Neural progenitor cell (in vitro differentiated cells): ENCODE measurements at regions not wholly inside any gene's neighbourhood (a gene's known extent, or its start where the extent isn't known, plus 50 kb on each side); places are given as distances from the start of the nearest gene placed in this dataset.
"Not testable (repeated sequence)": the region's sequence is repeated elsewhere in the genome, so short reads cannot be mapped to it uniquely, and the experiment has no call there.

Experiments used
- DNase-seq: peaks from one replicate; pipeline ENCODE4 v3.0.0-alpha.2; 2016; ENCODE audit warnings: low spot score
- H2AFZ ChIP-seq: fragments of 200-600 bp; sonication (generic); replicated peaks from 2 replicates; pipeline ENCODE4 v1.6.1; 2016; ENCODE audit warnings: antibody characterized with exemption
- H3F3A ChIP-seq: fragments of 200-600 bp; sonication (generic); 2 replicates; pipeline ENCODE4 v1.6.1; 2016; ENCODE audit warnings: antibody characterized with exemption, low read depth
- H3K27ac ChIP-seq: fragments of 200-600 bp; sonication (generic); 2 replicates; pipeline ENCODE4 v1.5.1; 2016; ENCODE audit warnings: mild to moderate bottlenecking
- H3K27me3 ChIP-seq: fragments of 200-600 bp; sonication (generic); 2 replicates; pipeline ENCODE4 v1.6.1; 2016; ENCODE audit warnings: mild to moderate bottlenecking, moderate library complexity
- H3K36me3 ChIP-seq: fragments of 200-600 bp; sonication (generic); 2 replicates; pipeline ENCODE4 v1.5.1; 2016
- H3K4me1 ChIP-seq: fragments of 200-600 bp; sonication (generic); 2 replicates; pipeline ENCODE4 v1.6.1; 2016; ENCODE audit warnings: mixed run types
- H3K4me2 ChIP-seq: fragments of 200-600 bp; sonication (generic); 2 replicates; pipeline ENCODE4 v1.6.1; 2016
- H3K4me3 ChIP-seq: fragments of 200-600 bp; sonication (generic); 2 replicates; pipeline ENCODE4 v1.5.1; 2016
- H3K79me2 ChIP-seq: fragments of 200-600 bp; sonication (generic); 2 replicates; pipeline ENCODE4 v1.6.1; 2016; ENCODE audit warnings: low read depth
- H3K9ac ChIP-seq: fragments of 200-600 bp; sonication (generic); 2 replicates; pipeline ENCODE4 v1.6.1; 2016
- H3K9me3 ChIP-seq: fragments of 200-600 bp; sonication (generic); 2 replicates; pipeline ENCODE4 v1.5.1; 2016; ENCODE audit warnings: low read depth
- H4K20me1 ChIP-seq: fragments of 200-600 bp; sonication (generic); 2 replicates; pipeline ENCODE4 v1.6.1; 2016; ENCODE audit warnings: low read depth
- H3K27ac Mint-ChIP-seq: 3 replicates; pipeline ENCODE4 v1.8.0; 2021; ENCODE audit warnings: mixed read lengths
- H3K27me3 Mint-ChIP-seq: 2 replicates; pipeline ENCODE4 v1.8.0; 2022; ENCODE audit warnings: low read depth, mild to moderate bottlenecking, inconsistent platforms, moderate library complexity, mixed read lengths; ENCODE audit not compliant: insufficient read depth
- H3K36me3 Mint-ChIP-seq: 3 replicates; pipeline ENCODE4 v1.8.0; 2021; ENCODE audit warnings: mixed read lengths
- H3K4me1 Mint-ChIP-seq: 3 replicates; pipeline ENCODE4 v1.8.0; 2021; ENCODE audit warnings: mixed read lengths
- H3K4me3 Mint-ChIP-seq: 3 replicates; pipeline ENCODE4 v1.8.0; 2021; ENCODE audit warnings: mild to moderate bottlenecking, moderate library complexity, mixed read lengths
- H3K9me3 Mint-ChIP-seq: 3 replicates; pipeline ENCODE4 v1.8.0; 2020; ENCODE audit warnings: mixed read lengths
- CTCF ChIP-seq: fragments of 200-600 bp; sonication (generic); IDR thresholded peaks from 2 replicates; pipeline ENCODE4 v1.5.1; 2017; ENCODE audit warnings: antibody characterized with exemption, mild to moderate bottlenecking
- EZH2 ChIP-seq: fragments of 200-600 bp; sonication (generic); IDR thresholded peaks from 2 replicates; pipeline ENCODE4 v1.6.1; 2017; ENCODE audit warnings: antibody characterized with exemption, mild to moderate bottlenecking, moderate library complexity
- EZH2phosphoT487 ChIP-seq: fragments of 200-600 bp; sonication (generic); IDR thresholded peaks from 2 replicates; pipeline ENCODE4 v1.6.1; 2017; ENCODE audit warnings: antibody characterized with exemption

GRCh38 chr22:25497181-25497641, 67.3 kb upstream of the GRK3 start:
- no peak overlapping the region for H3K27ac Mint-ChIP-seq
- no peak for TF ChIP-seq EZH2phosphoT487
- no peak for TF ChIP-seq CTCF
- TF ChIP-seq EZH2, result no peak
- Histone ChIP-seq H2AFZ (no peak overlapping the region), H3K36me3 (no peaks in the 10 kb centered on the region), H3K27ac (no peak overlapping the region), H3K27me3 (no peaks in the 10 kb centered on the region), H3K79me2 (no peaks in the 10 kb centered on the region), H3K4me1 (no peaks in the 10 kb centered on the region), H3F3A (no peaks in the 10 kb centered on the region), H4K20me1 (no peaks in the 10 kb centered on the region), H3K4me3 (no peak overlapping the region), H3K9me3 (no peaks in the 10 kb centered on the region), H3K4me2 (no peak overlapping the region), H3K9ac (no peak overlapping the region)
- no peaks in the 10 kb centered on the region for H3K27me3 Mint-ChIP-seq
- peaks cover 7% of the 10 kb centered on the region for H3K4me1 Mint-ChIP-seq
- peaks cover 13% of the 10 kb centered on the region for H3K36me3 Mint-ChIP-seq
- DNase-seq, result no peak
- no peak overlapping the region for H3K4me3 Mint-ChIP-seq
- H3K9me3 Mint-ChIP-seq, result no peaks in the 10 kb centered on the region

- Histone ChIP-seq H3K4me3 (no peak overlapping the region), H3K4me2 (no peak overlapping the region), H3K79me2 (no peaks in the 10 kb centered on the region), H2AFZ (no peak overlapping the region), H4K20me1 (no peaks in the 10 kb centered on the region), H3K36me3 (no peaks in the 10 kb centered on the region), H3K4me1 (no peaks in the 10 kb centered on the region), H3K27ac (no peak overlapping the region), H3K9ac (no peak overlapping the region), H3K9me3 (no peaks in the 10 kb centered on the region), H3K27me3 (no peaks in the 10 kb centered on the region), H3F3A (no peaks in the 10 kb centered on the region)
- H3K36me3 Mint-ChIP-seq, result peaks cover 13% of the 10 kb centered on the region
- TF ChIP-seq EZH2 (no peak), CTCF (no peak), EZH2phosphoT487 (no peak)
- H3K4me1 Mint-ChIP-seq, result peaks cover 6% of the 10 kb centered on the region
- no peaks in the 10 kb centered on the region for H3K27me3 Mint-ChIP-seq
- H3K4me3 Mint-ChIP-seq, result no peak overlapping the region
- no peak for DNase-seq
- H3K9me3 Mint-ChIP-seq, result no peaks in the 10 kb centered on the region
- no peak overlapping the region for H3K27ac Mint-ChIP-seq
Observed at GRCh38 chr22:25497716-25498115, 66.8 kb upstream of the GRK3 start.

- not testable (repeated sequence) for H3K36me3 Mint-ChIP-seq, H3K27me3 ChIP-seq, H3K9me3 Mint-ChIP-seq, H3F3A ChIP-seq, H3K4me1 ChIP-seq, H3K4me3 ChIP-seq, H3K36me3 ChIP-seq, H3K4me3 Mint-ChIP-seq, H3K27ac ChIP-seq, H2AFZ ChIP-seq, H3K4me1 Mint-ChIP-seq, H3K9ac ChIP-seq, H4K20me1 ChIP-seq, DNase-seq, H3K9me3 ChIP-seq, H3K4me2 ChIP-seq, H3K27me3 Mint-ChIP-seq, H3K27ac Mint-ChIP-seq, H3K79me2 ChIP-seq
Observed at GRCh38 chr22:25500671-25501070, 63.8 kb upstream of the GRK3 start.

GRCh38 chr22:25504017-25504416, 60.5 kb upstream of the GRK3 start:
- H3K27me3 Mint-ChIP-seq, H3K9me3 ChIP-seq, H3K4me1 Mint-ChIP-seq, H3K79me2 ChIP-seq, H3K36me3 ChIP-seq, H3K4me3 ChIP-seq, H3K4me1 ChIP-seq, H3K9ac ChIP-seq, H2AFZ ChIP-seq, H3K27ac ChIP-seq, H3K9me3 Mint-ChIP-seq, H3K27me3 ChIP-seq, DNase-seq, H3F3A ChIP-seq, H3K27ac Mint-ChIP-seq, H4K20me1 ChIP-seq, H3K4me3 Mint-ChIP-seq, H3K4me2 ChIP-seq, H3K36me3 Mint-ChIP-seq: not testable (repeated sequence)
